GM18517 (cell line): ENCODE measurements at regions not wholly inside any gene's neighbourhood (a gene's known extent, or its start where the extent isn't known, plus 50 kb on each side); places are given as distances from the start of the nearest gene placed in this dataset.

Source experiments
- ATAC-seq: cut with Tn5 transposase; IDR thresholded peaks from one replicate; pipeline ENCODE4 v1.9.1; 2021; ENCODE audit warnings: mild to moderate bottlenecking, moderate library complexity; ENCODE audit not compliant: unreplicated experiment

GRCh38 chr13:34001389-34001788 is 183.4 kb downstream of the RFC3 start:
- ATAC-seq: no peak

GRCh38 chr13:34002141-34002540 is 184.2 kb downstream of the RFC3 start:
- no peak for ATAC-seq

GRCh38 chr13:34002924-34003323 is 185.0 kb downstream of the RFC3 start:
- no peak for ATAC-seq

GRCh38 chr13:34003656-34004055 is 185.7 kb downstream of the RFC3 start:
- ATAC-seq: no peak

- no peak for ATAC-seq
Measured at GRCh38 chr13:34004676-34005075, 186.7 kb downstream of the RFC3 start.

- no peak for ATAC-seq
Measured at GRCh38 chr13:34006011-34006410, 188.1 kb downstream of the RFC3 start.

GRCh38 chr13:34011552-34012085 is 193.7 kb downstream of the RFC3 start:
- ATAC-seq: no peak

GRCh38 chr13:34012382-34012781 is 194.4 kb downstream of the RFC3 start:
- no peak for ATAC-seq

- no peak for ATAC-seq
Measured at GRCh38 chr13:34013061-34013460, 195.1 kb downstream of the RFC3 start.

GRCh38 chr13:34017231-34017630 is 199.3 kb downstream of the RFC3 start:
- ATAC-seq: no peak

GRCh38 chr13:34019870-34020269 is 201.9 kb downstream of the RFC3 start:
- ATAC-seq: no peak

- no peak for ATAC-seq
Measured at GRCh38 chr13:34020388-34020787, 202.4 kb downstream of the RFC3 start.

GRCh38 chr13:34021619-34022018 is 203.7 kb downstream of the RFC3 start:
- no peak for ATAC-seq

GRCh38 chr13:34025746-34026145 is 207.8 kb downstream of the RFC3 start:
- ATAC-seq: no peak

GRCh38 chr13:34026308-34026707 is 208.4 kb downstream of the RFC3 start:
- no peak for ATAC-seq

GRCh38 chr13:34028496-34029442 is 210.8 kb downstream of the RFC3 start:
- no peak for ATAC-seq

GRCh38 chr13:34030782-34031181 is 212.8 kb downstream of the RFC3 start:
- no peak for ATAC-seq

GRCh38 chr13:34031610-34032009 is 213.7 kb downstream of the RFC3 start:
- ATAC-seq: no peak

- ATAC-seq: no peak
Measured at GRCh38 chr13:34034411-34034810, 216.5 kb downstream of the RFC3 start.

GRCh38 chr13:34035178-34035577 is 217.2 kb downstream of the RFC3 start:
- ATAC-seq: no peak

- ATAC-seq: no peak
Measured at GRCh38 chr13:34035676-34036325, 217.9 kb downstream of the RFC3 start.
